KMS-11 (cell line): ENCODE measurements at regions not wholly inside any gene's neighbourhood (a gene's known extent, or its start where the extent isn't known, plus 50 kb on each side); places are given as distances from the start of the nearest gene placed in this dataset.

ENCODE experiments used
- H2AFZ ChIP-seq: fragments of 200-600 bp; sonication (generic); 2 replicates; pipeline ENCODE4 v1.6.1; 2016; ENCODE audit warnings: antibody characterized with exemption, mixed run types, low read depth
- H3K27ac ChIP-seq: fragments of 200-600 bp; sonication (generic); 2 replicates; pipeline ENCODE4 v1.6.1; 2016; ENCODE audit warnings: mild to moderate bottlenecking, mixed run types
- H3K27me3 ChIP-seq: fragments of 200-600 bp; sonication (generic); 2 replicates; pipeline ENCODE4 v1.6.1; 2017; ENCODE audit warnings: mild to moderate bottlenecking, low read depth, mixed run types, moderate library complexity; ENCODE audit not compliant: insufficient read depth
- H3K36me3 ChIP-seq: fragments of 200-600 bp; sonication (generic); 2 replicates; pipeline ENCODE4 v1.6.1; 2017; ENCODE audit warnings: mild to moderate bottlenecking, mixed run types; ENCODE audit not compliant: insufficient read depth
- H3K4me1 ChIP-seq: fragments of 200-600 bp; sonication (generic); 2 replicates; pipeline ENCODE4 v1.6.1; 2016; ENCODE audit warnings: mild to moderate bottlenecking, low read depth, mixed run types; ENCODE audit not compliant: poor library complexity, severe bottlenecking
- H3K4me2 ChIP-seq: fragments of 200-600 bp; sonication (generic); 2 replicates; pipeline ENCODE4 v1.7.0; 2016; ENCODE audit warnings: mild to moderate bottlenecking, mixed run types
- H3K4me3 ChIP-seq: fragments of 200-600 bp; sonication (generic); IDR thresholded peaks from 2 replicates; pipeline ENCODE4 v1.6.1; 2017; ENCODE audit warnings: low read depth, low read length, mixed read lengths; ENCODE audit not compliant: insufficient read depth
- H3K79me2 ChIP-seq: fragments of 200-600 bp; sonication (generic); 2 replicates; pipeline ENCODE4 v1.6.1; 2016; ENCODE audit warnings: low read depth, mixed run types; ENCODE audit not compliant: insufficient read depth
- H3K9ac ChIP-seq: fragments of 200-600 bp; sonication (generic); 2 replicates; pipeline ENCODE4 v1.6.1; 2016; ENCODE audit warnings: mild to moderate bottlenecking, mixed run types
- H4K20me1 ChIP-seq: fragments of 200-600 bp; sonication (generic); 2 replicates; pipeline ENCODE4 v1.6.1; 2016; ENCODE audit warnings: mild to moderate bottlenecking, mixed run types; ENCODE audit not compliant: insufficient read depth
- TF ChIP-seq, protein P1 (sequence below): fragments of 200-600 bp; sonication (generic); conservative IDR thresholded peaks from 2 replicates; pipeline ENCODE4 v1.6.1; 2017; ENCODE audit warnings: low read depth, mild to moderate bottlenecking, antibody characterized with exemption, low read length, moderate library complexity, mixed read lengths

- Histone ChIP-seq H3K4me1 (no peaks in the 10 kb centered on the region), H3K4me2 (no peak overlapping the region), H3K27me3 (no peaks in the 10 kb centered on the region), H2AFZ (no peak overlapping the region), H3K79me2 (no peaks in the 10 kb centered on the region), H3K27ac (no peak overlapping the region), H4K20me1 (no peaks in the 10 kb centered on the region), H3K36me3 (no peaks in the 10 kb centered on the region), H3K9ac (no peak overlapping the region), H3K4me3 (no peak overlapping the region)
- TF ChIP-seq, protein P1, sequence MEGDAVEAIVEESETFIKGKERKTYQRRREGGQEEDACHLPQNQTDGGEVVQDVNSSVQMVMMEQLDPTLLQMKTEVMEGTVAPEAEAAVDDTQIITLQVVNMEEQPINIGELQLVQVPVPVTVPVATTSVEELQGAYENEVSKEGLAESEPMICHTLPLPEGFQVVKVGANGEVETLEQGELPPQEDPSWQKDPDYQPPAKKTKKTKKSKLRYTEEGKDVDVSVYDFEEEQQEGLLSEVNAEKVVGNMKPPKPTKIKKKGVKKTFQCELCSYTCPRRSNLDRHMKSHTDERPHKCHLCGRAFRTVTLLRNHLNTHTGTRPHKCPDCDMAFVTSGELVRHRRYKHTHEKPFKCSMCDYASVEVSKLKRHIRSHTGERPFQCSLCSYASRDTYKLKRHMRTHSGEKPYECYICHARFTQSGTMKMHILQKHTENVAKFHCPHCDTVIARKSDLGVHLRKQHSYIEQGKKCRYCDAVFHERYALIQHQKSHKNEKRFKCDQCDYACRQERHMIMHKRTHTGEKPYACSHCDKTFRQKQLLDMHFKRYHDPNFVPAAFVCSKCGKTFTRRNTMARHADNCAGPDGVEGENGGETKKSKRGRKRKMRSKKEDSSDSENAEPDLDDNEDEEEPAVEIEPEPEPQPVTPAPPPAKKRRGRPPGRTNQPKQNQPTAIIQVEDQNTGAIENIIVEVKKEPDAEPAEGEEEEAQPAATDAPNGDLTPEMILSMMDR = no peak
Observed at GRCh38 chr7:136605532-136606329, 262.7 kb upstream of the CHRM2 start.

GRCh38 chr7:136601772-136602171, 266.7 kb upstream of the CHRM2 start:
- Histone ChIP-seq H3K27ac (no peak overlapping the region), H3K4me3 (no peak overlapping the region), H4K20me1 (no peaks in the 10 kb centered on the region), H3K79me2 (no peaks in the 10 kb centered on the region), H3K27me3 (no peaks in the 10 kb centered on the region), H3K36me3 (no peaks in the 10 kb centered on the region), H2AFZ (no peak overlapping the region), H3K4me2 (no peak overlapping the region), H3K4me1 (no peaks in the 10 kb centered on the region), H3K9ac (no peak overlapping the region)
- TF ChIP-seq, protein P1 = no peak

GRCh38 chr7:136600475-136600874, 268.0 kb upstream of the CHRM2 start:
- Histone ChIP-seq H3K79me2 (no peaks in the 10 kb centered on the region), H3K4me2 (no peak overlapping the region), H4K20me1 (no peaks in the 10 kb centered on the region), H3K9ac (no peak overlapping the region), H3K36me3 (no peaks in the 10 kb centered on the region), H3K4me1 (no peaks in the 10 kb centered on the region), H3K27ac (no peak overlapping the region), H3K27me3 (no peaks in the 10 kb centered on the region), H3K4me3 (no peak overlapping the region), H2AFZ (no peak overlapping the region)
- TF ChIP-seq, protein P1 = no peak

DNA sequence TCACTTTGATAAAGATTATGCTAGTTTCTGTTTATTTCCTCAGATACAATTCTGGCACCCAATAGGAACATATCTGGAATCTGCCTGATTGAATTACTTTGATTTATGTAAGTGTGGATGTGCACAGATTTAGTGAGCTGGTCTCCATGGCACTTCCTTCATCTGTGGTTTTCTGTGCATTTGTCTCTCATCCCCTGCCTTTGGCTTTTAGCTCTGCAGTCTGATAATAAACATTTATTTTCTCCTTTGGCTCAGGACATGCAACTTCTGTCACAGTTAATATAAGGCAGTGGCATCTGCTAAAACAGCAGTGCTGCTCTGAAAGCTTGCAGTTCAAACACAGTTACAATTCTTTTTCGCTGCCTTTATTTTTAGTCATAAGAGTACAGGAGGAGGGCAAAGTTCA, 273.7 kb upstream of the CHRM2 start:
- Histone ChIP-seq H3K9ac (no peak overlapping the region), H4K20me1 (no peaks in the 10 kb centered on the region), H3K4me2 (no peak overlapping the region), H3K4me3 (no peak overlapping the region), H3K27me3 (no peaks in the 10 kb centered on the region), H3K36me3 (no peaks in the 10 kb centered on the region), H3K27ac (no peak overlapping the region), H3K79me2 (no peaks in the 10 kb centered on the region), H2AFZ (no peak overlapping the region), H3K4me1 (no peaks in the 10 kb centered on the region)
- TF ChIP-seq, protein P1 = no peak
